ENCODE measurements at regions not wholly inside any gene's neighbourhood (a gene's known extent, or its start where the extent isn't known, plus 50 kb on each side); places are given as distances from the start of the nearest gene placed in this dataset.
"Not testable (repeated sequence)": the region's sequence is repeated elsewhere in the genome, so short reads cannot be mapped to it uniquely, and the experiment has no call there.

- no peak for DNase-seq (ENCODE audit: extremely low read depth in 1 of 2, low read depth in 1 of 2)
These were observed 853.2 kb downstream of the UQCRFS1 start for GRCh38 chr19:28359431-28360414.

- no peak for DNase-seq (ENCODE audit: extremely low read depth in 1 of 2, low read depth in 1 of 2)
These were observed 854.3 kb downstream of the UQCRFS1 start for GRCh38 chr19:28358633-28359032.

- DNase-seq (ENCODE audit: extremely low read depth in 1 of 2, low read depth in 1 of 2), result no peak
These were observed 861.2 kb downstream of the UQCRFS1 start for GRCh38 chr19:28351761-28352160.

- not testable (repeated sequence) for DNase-seq (ENCODE audit: extremely low read depth in 1 of 2, low read depth in 1 of 2)
These were observed 861.6 kb downstream of the UQCRFS1 start for GRCh38 chr19:28351321-28351720.

- no peak for DNase-seq (ENCODE audit: extremely low read depth in 1 of 2, low read depth in 1 of 2)
These were observed 862.3 kb downstream of the UQCRFS1 start for GRCh38 chr19:28350673-28351072.

GRCh38 chr19:28350037-28350436, 862.9 kb downstream of the UQCRFS1 start:
- no peak for DNase-seq (ENCODE audit: extremely low read depth in 1 of 2, low read depth in 1 of 2)

GRCh38 chr19:28349604-28350003, 863.3 kb downstream of the UQCRFS1 start:
- DNase-seq (ENCODE audit: extremely low read depth in 1 of 2, low read depth in 1 of 2), result no peak

GRCh38 chr19:28345811-28346210, 867.1 kb downstream of the UQCRFS1 start:
- DNase-seq (ENCODE audit: extremely low read depth in 1 of 2, low read depth in 1 of 2), result no peak

- DNase-seq (ENCODE audit: extremely low read depth in 1 of 2, low read depth in 1 of 2), result no peak
These were observed 871.1 kb downstream of the UQCRFS1 start for GRCh38 chr19:28341810-28342350.

- DNase-seq (ENCODE audit: extremely low read depth in 1 of 2, low read depth in 1 of 2), result no peak
These were observed 878.5 kb downstream of the UQCRFS1 start for GRCh38 chr19:28334419-28334818.

GRCh38 chr19:28333909-28334308, 879.0 kb downstream of the UQCRFS1 start:
- DNase-seq (ENCODE audit: extremely low read depth in 1 of 2, low read depth in 1 of 2), result no peak

- DNase-seq (ENCODE audit: extremely low read depth in 1 of 2, low read depth in 1 of 2), result no peak
These were observed 880.1 kb downstream of the UQCRFS1 start for GRCh38 chr19:28332886-28333285.

GRCh38 chr19:28332351-28332750, 880.6 kb downstream of the UQCRFS1 start:
- DNase-seq (ENCODE audit: extremely low read depth in 1 of 2, low read depth in 1 of 2), result no peak

GRCh38 chr19:28331596-28331995, 881.4 kb downstream of the UQCRFS1 start:
- DNase-seq (ENCODE audit: extremely low read depth in 1 of 2, low read depth in 1 of 2), result no peak

GRCh38 chr19:28330831-28331230, 882.1 kb downstream of the UQCRFS1 start:
- no peak for DNase-seq (ENCODE audit: extremely low read depth in 1 of 2, low read depth in 1 of 2)

- no peak for DNase-seq (ENCODE audit: extremely low read depth in 1 of 2, low read depth in 1 of 2)
These were observed 883.5 kb downstream of the UQCRFS1 start for GRCh38 chr19:28329429-28329828.

GRCh38 chr19:28327905-28328304, 885.0 kb downstream of the UQCRFS1 start:
- DNase-seq (ENCODE audit: extremely low read depth in 1 of 2, low read depth in 1 of 2), result no peak

- no peak for DNase-seq (ENCODE audit: extremely low read depth in 1 of 2, low read depth in 1 of 2)
These were observed 886.2 kb downstream of the UQCRFS1 start for GRCh38 chr19:28326746-28327145.

- no peak for DNase-seq (ENCODE audit: extremely low read depth in 1 of 2, low read depth in 1 of 2)
These were observed 888.5 kb downstream of the UQCRFS1 start for GRCh38 chr19:28324275-28325060.

GRCh38 chr19:28322945-28323344, 890.0 kb downstream of the UQCRFS1 start:
- DNase-seq (ENCODE audit: extremely low read depth in 1 of 2, low read depth in 1 of 2), result no peak

GRCh38 chr19:28322491-28322890, 890.5 kb downstream of the UQCRFS1 start:
- no peak for DNase-seq (ENCODE audit: extremely low read depth in 1 of 2, low read depth in 1 of 2)

All from activated CD8-positive, alpha-beta memory T cell treated with anti-CD3 and anti-CD28 coated beads for 1 hour (primary cell).